ENCODE measurements at regions not wholly inside any gene's neighbourhood (a gene's known extent, or its start where the extent isn't known, plus 50 kb on each side); places are given as distances from the start of the nearest gene placed in this dataset.

- Histone ChIP-seq H3K4me3 (ENCODE audit: low read depth in 1 of 3, low read length in 3 of 3) (no peak overlapping the region), H3K9me3 (ENCODE audit: control insufficient read depth in 4 of 4, low read length in 3 of 4) (no peaks in the 10 kb centered on the region), H3K27ac (ENCODE audit: low read depth in 1 of 2, low read length in 2 of 2) (no peak overlapping the region), H3K4me1 (ENCODE audit: control insufficient read depth in 4 of 4, insufficient read depth in 4 of 4, low read length in 3 of 4) (no peaks in the 10 kb centered on the region), H3K36me3 (ENCODE audit: control insufficient read depth in 4 of 4, insufficient read depth in 3 of 4, low read depth in 1 of 4, low read length in 3 of 4) (no peaks in the 10 kb centered on the region), H3K9ac (ENCODE audit: low read depth in 1 of 2, low read length in 2 of 2) (no peak overlapping the region), H3K27me3 (ENCODE audit: control insufficient read depth in 4 of 4, insufficient read depth in 4 of 4, low read length in 3 of 4) (no peaks in the 10 kb centered on the region)
- 69% methylated on average over 2 of the region's 2 CpGs for WGBS
- no peak for TF ChIP-seq ATF3 (IDR thresholded peaks at IDR 0.05)
- DNase-seq (ENCODE audit: low spot score): no peak
Observed at GRCh38 chr19:31882709-31883108, 462.7 kb upstream of the ZNF507 start.

DNA sequence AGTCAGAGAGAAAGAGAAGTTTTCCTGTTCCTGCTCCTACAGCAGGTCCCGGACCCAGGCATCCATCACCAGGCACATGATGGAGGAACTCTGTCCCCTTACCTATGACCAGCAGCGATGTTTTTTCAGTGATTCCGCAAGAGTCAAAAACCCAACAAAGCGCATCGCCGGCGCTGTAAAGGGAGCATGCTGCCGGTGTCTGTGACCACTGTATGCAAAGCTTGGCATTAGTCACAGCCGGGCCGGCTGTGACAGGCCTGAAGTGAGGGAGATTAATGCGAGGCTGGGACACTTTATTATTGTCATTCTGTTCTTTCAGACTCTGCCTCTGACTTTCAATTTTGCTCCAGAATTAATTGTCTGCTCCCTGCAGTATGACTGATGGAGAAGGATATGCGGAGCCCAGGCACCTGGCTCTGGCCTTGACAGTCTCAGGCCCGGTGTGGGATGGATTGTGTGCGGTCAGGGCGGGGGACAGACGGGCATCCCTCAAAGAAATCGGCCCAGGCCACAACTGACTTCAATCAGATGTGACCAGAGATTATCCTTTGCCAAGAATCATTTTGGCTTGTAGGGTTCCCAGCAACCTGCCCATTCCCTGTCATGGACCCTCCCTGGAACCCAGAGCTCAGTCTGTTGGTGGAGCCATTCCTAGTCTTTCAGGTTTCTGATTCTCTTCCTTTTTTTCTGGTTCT is 462.0 kb upstream of the ZNF507 start:
- no peak for DNase-seq (ENCODE audit: low spot score)
- no peaks in the 10 kb centered on the region for H3K9me3 ChIP-seq (ENCODE audit: control insufficient read depth in 4 of 4, low read length in 3 of 4)
- WGBS: 88% methylated on average over 17 of the region's 17 CpGs
- H3K27me3 ChIP-seq (ENCODE audit: control insufficient read depth in 4 of 4, insufficient read depth in 4 of 4, low read length in 3 of 4): no peaks in the 10 kb centered on the region
- H3K9ac ChIP-seq (ENCODE audit: low read depth in 1 of 2, low read length in 2 of 2): no peak overlapping the region
- no peak overlapping the region for H3K4me3 ChIP-seq (ENCODE audit: low read depth in 1 of 3, low read length in 3 of 3)
- no peaks in the 10 kb centered on the region for H3K36me3 ChIP-seq (ENCODE audit: control insufficient read depth in 4 of 4, insufficient read depth in 3 of 4, low read depth in 1 of 4, low read length in 3 of 4)
- no peak for TF ChIP-seq RXRA (IDR thresholded peaks at IDR 0.05)
- no peaks in the 10 kb centered on the region for H3K4me1 ChIP-seq (ENCODE audit: control insufficient read depth in 4 of 4, insufficient read depth in 4 of 4, low read length in 3 of 4)
- no peak overlapping the region for H3K27ac ChIP-seq (ENCODE audit: low read depth in 1 of 2, low read length in 2 of 2)

DNA sequence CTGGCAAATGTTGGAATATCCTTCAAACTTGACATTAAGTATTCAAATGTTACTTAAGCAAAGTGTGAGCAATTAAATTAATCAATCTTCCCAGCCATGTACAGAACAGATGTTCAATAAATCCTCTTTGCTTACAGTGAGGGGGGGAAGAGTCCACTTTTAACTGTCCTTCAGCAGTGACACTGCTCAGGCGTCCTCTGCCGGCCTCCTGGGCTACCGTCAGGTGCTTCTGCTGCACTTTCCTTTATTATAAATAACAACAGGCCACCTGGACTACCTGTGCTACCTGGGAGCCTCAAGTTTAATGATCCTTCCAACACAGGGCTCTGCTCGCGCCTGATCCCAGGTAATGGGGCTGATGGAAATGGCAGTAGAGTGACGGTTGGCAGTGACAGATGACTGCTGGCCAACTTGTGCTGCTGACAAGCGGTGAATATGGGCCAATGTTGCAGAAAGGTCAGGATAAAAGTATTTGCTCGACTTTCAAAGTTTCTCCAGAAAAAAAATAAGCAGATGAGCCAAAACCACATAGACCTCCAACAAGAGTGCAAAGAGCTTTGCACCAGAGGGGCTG is 460.0 kb upstream of the ZNF507 start:
- 72% methylated on average over 8 of the region's 8 CpGs for WGBS
- Histone ChIP-seq H3K9ac (ENCODE audit: low read depth in 1 of 2, low read length in 2 of 2) (no peak overlapping the region), H3K4me3 (ENCODE audit: low read depth in 1 of 3, low read length in 3 of 3) (no peak overlapping the region), H3K4me1 (ENCODE audit: control insufficient read depth in 4 of 4, insufficient read depth in 4 of 4, low read length in 3 of 4) (no peaks in the 10 kb centered on the region), H3K36me3 (ENCODE audit: control insufficient read depth in 4 of 4, insufficient read depth in 3 of 4, low read depth in 1 of 4, low read length in 3 of 4) (no peaks in the 10 kb centered on the region), H3K27ac (ENCODE audit: low read depth in 1 of 2, low read length in 2 of 2) (no peak overlapping the region), H3K27me3 (ENCODE audit: control insufficient read depth in 4 of 4, insufficient read depth in 4 of 4, low read length in 3 of 4) (peaks cover 0 to 2% (median 0%) of the 10 kb centered on the region in 4 donors), H3K9me3 (ENCODE audit: control insufficient read depth in 4 of 4, low read length in 3 of 4) (no peaks in the 10 kb centered on the region)
- TF ChIP-seq HNF4G (IDR thresholded peaks at IDR 0.05) (no peak), HNF4A (conservative IDR thresholded peaks at IDR 0.05) (no peak), FOXA1 (IDR thresholded peaks at IDR 0.05) (no peak), GABPA (IDR thresholded peaks at IDR 0.05 in 1 of 2, conservative IDR thresholded peaks at IDR 0.05 in 1 of 2) (no peak), JUND (IDR thresholded peaks at IDR 0.05) (no peak), ATF3 (IDR thresholded peaks at IDR 0.05) (no peak), TAF1 (conservative IDR thresholded peaks at IDR 0.05) (no peak), RXRA (IDR thresholded peaks at IDR 0.05) (no peak), EGR1 (IDR thresholded peaks at IDR 0.05; ENCODE audit: low read depth in 2 of 2) (no peak), RAD21 (IDR thresholded peaks at IDR 0.05) (no peak), SP1 (IDR thresholded peaks at IDR 0.05) (no peak), CTCF (IDR thresholded peaks at IDR 0.05; ENCODE audit: low read depth, low read length, missing input control) (no peak), FOXA2 (IDR thresholded peaks at IDR 0.05) (no peak), YY1 (IDR thresholded peaks at IDR 0.05) (no peak), NR2F2 (IDR thresholded peaks at IDR 0.05) (no peak)
- TF ChIP-seq, protein P1, sequence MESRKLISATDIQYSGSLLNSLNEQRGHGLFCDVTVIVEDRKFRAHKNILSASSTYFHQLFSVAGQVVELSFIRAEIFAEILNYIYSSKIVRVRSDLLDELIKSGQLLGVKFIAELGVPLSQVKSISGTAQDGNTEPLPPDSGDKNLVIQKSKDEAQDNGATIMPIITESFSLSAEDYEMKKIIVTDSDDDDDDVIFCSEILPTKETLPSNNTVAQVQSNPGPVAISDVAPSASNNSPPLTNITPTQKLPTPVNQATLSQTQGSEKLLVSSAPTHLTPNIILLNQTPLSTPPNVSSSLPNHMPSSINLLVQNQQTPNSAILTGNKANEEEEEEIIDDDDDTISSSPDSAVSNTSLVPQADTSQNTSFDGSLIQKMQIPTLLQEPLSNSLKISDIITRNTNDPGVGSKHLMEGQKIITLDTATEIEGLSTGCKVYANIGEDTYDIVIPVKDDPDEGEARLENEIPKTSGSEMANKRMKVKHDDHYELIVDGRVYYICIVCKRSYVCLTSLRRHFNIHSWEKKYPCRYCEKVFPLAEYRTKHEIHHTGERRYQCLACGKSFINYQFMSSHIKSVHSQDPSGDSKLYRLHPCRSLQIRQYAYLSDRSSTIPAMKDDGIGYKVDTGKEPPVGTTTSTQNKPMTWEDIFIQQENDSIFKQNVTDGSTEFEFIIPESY (IDR thresholded peaks at IDR 0.05): no peak
- TF ChIP-seq, protein P2, sequence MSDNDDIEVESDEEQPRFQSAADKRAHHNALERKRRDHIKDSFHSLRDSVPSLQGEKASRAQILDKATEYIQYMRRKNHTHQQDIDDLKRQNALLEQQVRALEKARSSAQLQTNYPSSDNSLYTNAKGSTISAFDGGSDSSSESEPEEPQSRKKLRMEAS (IDR thresholded peaks at IDR 0.05): no peak
- TF ChIP-seq, protein P3, sequence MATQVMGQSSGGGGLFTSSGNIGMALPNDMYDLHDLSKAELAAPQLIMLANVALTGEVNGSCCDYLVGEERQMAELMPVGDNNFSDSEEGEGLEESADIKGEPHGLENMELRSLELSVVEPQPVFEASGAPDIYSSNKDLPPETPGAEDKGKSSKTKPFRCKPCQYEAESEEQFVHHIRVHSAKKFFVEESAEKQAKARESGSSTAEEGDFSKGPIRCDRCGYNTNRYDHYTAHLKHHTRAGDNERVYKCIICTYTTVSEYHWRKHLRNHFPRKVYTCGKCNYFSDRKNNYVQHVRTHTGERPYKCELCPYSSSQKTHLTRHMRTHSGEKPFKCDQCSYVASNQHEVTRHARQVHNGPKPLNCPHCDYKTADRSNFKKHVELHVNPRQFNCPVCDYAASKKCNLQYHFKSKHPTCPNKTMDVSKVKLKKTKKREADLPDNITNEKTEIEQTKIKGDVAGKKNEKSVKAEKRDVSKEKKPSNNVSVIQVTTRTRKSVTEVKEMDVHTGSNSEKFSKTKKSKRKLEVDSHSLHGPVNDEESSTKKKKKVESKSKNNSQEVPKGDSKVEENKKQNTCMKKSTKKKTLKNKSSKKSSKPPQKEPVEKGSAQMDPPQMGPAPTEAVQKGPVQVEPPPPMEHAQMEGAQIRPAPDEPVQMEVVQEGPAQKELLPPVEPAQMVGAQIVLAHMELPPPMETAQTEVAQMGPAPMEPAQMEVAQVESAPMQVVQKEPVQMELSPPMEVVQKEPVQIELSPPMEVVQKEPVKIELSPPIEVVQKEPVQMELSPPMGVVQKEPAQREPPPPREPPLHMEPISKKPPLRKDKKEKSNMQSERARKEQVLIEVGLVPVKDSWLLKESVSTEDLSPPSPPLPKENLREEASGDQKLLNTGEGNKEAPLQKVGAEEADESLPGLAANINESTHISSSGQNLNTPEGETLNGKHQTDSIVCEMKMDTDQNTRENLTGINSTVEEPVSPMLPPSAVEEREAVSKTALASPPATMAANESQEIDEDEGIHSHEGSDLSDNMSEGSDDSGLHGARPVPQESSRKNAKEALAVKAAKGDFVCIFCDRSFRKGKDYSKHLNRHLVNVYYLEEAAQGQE (IDR thresholded peaks at IDR 0.05): no peak
- no peak for DNase-seq (ENCODE audit: low spot score)
